Natural killer cell (primary cell): ENCODE measurements at regions not wholly inside any gene's neighbourhood (a gene's known extent, or its start where the extent isn't known, plus 50 kb on each side); places are given as distances from the start of the nearest gene placed in this dataset.
"Not testable (repeated sequence)": the region's sequence is repeated elsewhere in the genome, so short reads cannot be mapped to it uniquely, and the experiment has no call there.

Experiments
- ATAC-seq, 3 donors: fragments of 150-1000 bp in 2 of 3; fragments of 200-7000 bp in 1 of 3; cut with Tn5 transposase; 1 replicate in 1 of 3; 2 replicates in 2 of 3; pipeline ENCODE4 v1.10.0; 2021; ENCODE audit warnings: mild to moderate bottlenecking in 2 of 3, moderate library complexity in 2 of 3
- DNase-seq, 2 donors: peaks; one replicate each; pipeline versions ENCODE4 v3.0.0 to v3.0.0-alpha.2; 2013 to 2021; ENCODE audit warnings: mixed read lengths in 1 of 2
- H3K27ac ChIP-seq: one replicate; pipeline ENCODE4 v1.5.1; 2013; ENCODE audit warnings: mild to moderate bottlenecking, low read length
- H3K27me3 ChIP-seq: one replicate; pipeline ENCODE4 v1.6.1; 2013; ENCODE audit warnings: low read length; ENCODE audit not compliant: control insufficient read depth, insufficient read depth
- H3K36me3 ChIP-seq: one replicate; pipeline ENCODE4 v1.6.1; 2013; ENCODE audit warnings: low read length; ENCODE audit not compliant: control insufficient read depth, insufficient read depth
- H3K4me1 ChIP-seq: one replicate; pipeline ENCODE4 v1.6.1; 2013; ENCODE audit warnings: low read length; ENCODE audit not compliant: control insufficient read depth, insufficient read depth
- H3K4me3 ChIP-seq: one replicate; pipeline ENCODE4 v1.5.1; 2013; ENCODE audit warnings: low read length
- H3K9me3 ChIP-seq: one replicate; pipeline ENCODE4 v1.6.1; 2013; ENCODE audit warnings: low read length; ENCODE audit not compliant: control insufficient read depth, insufficient read depth
- H3K27ac Mint-ChIP-seq, 2 donors: one replicate each; pipeline ENCODE4 v1.8.0; 2022; ENCODE audit warnings: mild to moderate bottlenecking in 2 of 2, mixed read lengths in 2 of 2, moderate library complexity in 1 of 2
- H3K27me3 Mint-ChIP-seq, 2 donors: one replicate each; pipeline ENCODE4 v1.8.0; 2022; ENCODE audit warnings: low read depth in 2 of 2, mixed read lengths in 2 of 2
- H3K36me3 Mint-ChIP-seq: one replicate; pipeline ENCODE4 v1.8.0; 2022; ENCODE audit warnings: mixed read lengths
- H3K4me1 Mint-ChIP-seq, 2 donors: one replicate each; pipeline ENCODE4 v1.8.0; 2022; ENCODE audit warnings: mixed read lengths in 2 of 2
- H3K4me3 Mint-ChIP-seq: one replicate; pipeline ENCODE4 v1.8.0; 2022; ENCODE audit warnings: mild to moderate bottlenecking, moderate library complexity, mixed read lengths
- H3K9me3 Mint-ChIP-seq, 2 donors: one replicate each; pipeline ENCODE4 v1.8.0; 2022; ENCODE audit warnings: mixed read lengths in 2 of 2
- WGBS: methylation state at CpG from one replicate; pipeline ENCODE4 v1.1.7; 2013; ENCODE audit warnings: missing lambda C conversion rate; ENCODE audit not compliant: insufficient coverage; 5-methylcytosine and 5-hydroxymethylcytosine counted together
- intact Hi-C: fragments of 100-400 bp; cut with micrococcal nuclease; formaldehyde crosslinking; loops from one replicate; pipeline ENCODE4 v1.14.2; 2022
- TF ChIP-seq, protein P1 (sequence below): fragments of 200-600 bp; IDR thresholded peaks from one replicate; pipeline ENCODE4 v1.8.0; 2022; ENCODE audit warnings: antibody characterized with exemption

DNA sequence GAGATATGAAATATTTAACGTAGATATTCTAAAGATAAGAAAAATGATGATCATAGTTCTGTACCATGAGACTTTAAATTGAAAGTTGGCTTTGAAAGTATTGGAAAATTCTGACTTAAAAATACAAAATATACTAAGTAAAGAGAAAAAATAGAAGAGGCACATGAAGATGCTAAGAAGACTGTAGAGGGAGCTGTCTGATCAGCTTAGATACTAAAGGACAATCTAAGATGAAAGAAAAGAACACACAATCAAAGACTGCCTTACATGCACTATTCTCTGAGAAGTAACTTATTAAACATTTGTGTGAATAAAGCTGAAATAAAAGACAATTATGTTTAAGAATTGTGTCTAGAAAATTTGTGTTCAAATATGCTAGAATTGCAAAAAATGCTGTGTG lies 55.1 kb downstream of the RBMXL2 start:
- Mint-ChIP-seq H3K9me3 (no peaks in the 10 kb centered on the region), H3K27me3 (peaks cover 0 to 2% of the 10 kb centered on the region in 2 donors), H3K27ac (no peak overlapping the region), H3K36me3 (no peaks in the 10 kb centered on the region), H3K4me3 (no peak overlapping the region), H3K4me1 (no peaks in the 10 kb centered on the region)
- no peaks in the 10 kb centered on the region for H3K9me3 ChIP-seq
- DNase-seq (peak in 1 of 2 donors; percentile 24), ATAC-seq (no peak)
- TF ChIP-seq, protein P1, sequence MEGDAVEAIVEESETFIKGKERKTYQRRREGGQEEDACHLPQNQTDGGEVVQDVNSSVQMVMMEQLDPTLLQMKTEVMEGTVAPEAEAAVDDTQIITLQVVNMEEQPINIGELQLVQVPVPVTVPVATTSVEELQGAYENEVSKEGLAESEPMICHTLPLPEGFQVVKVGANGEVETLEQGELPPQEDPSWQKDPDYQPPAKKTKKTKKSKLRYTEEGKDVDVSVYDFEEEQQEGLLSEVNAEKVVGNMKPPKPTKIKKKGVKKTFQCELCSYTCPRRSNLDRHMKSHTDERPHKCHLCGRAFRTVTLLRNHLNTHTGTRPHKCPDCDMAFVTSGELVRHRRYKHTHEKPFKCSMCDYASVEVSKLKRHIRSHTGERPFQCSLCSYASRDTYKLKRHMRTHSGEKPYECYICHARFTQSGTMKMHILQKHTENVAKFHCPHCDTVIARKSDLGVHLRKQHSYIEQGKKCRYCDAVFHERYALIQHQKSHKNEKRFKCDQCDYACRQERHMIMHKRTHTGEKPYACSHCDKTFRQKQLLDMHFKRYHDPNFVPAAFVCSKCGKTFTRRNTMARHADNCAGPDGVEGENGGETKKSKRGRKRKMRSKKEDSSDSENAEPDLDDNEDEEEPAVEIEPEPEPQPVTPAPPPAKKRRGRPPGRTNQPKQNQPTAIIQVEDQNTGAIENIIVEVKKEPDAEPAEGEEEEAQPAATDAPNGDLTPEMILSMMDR = no peak
- intact Hi-C loops = no loop called here
- WGBS = no CpG with 5 or more reads among the region's 1 CpG
- no peaks in the 10 kb centered on the region for H3K27me3 ChIP-seq
- H3K36me3 ChIP-seq = no peaks in the 10 kb centered on the region
- H3K27ac ChIP-seq = no peak overlapping the region
- H3K4me3 ChIP-seq = no peak overlapping the region
- no peaks in the 10 kb centered on the region for H3K4me1 ChIP-seq

DNA sequence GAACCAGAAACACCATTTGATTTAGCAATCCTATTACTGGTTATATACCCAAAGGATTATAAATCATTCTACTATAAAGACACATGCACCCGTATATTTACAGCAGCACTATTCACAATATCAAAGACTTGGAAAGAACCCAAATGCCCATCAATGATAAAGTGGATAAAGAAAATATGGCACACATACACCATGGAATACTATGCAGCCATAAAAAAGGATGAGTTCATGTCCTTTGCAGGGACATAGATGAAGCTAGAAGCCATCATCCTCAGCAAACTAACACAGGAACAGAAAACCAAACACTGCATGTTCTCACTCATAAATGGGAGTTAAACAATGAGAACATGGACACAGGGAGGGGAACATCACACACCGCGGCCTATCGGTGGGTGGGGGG lies 61.3 kb downstream of the RBMXL2 start:
- H3K4me1 Mint-ChIP-seq, H3K27me3 ChIP-seq, intact Hi-C loops, ATAC-seq, H3K4me1 ChIP-seq, H3K27ac ChIP-seq, H3K36me3 ChIP-seq, H3K27me3 Mint-ChIP-seq, H3K4me3 ChIP-seq, H3K9me3 Mint-ChIP-seq, H3K27ac Mint-ChIP-seq, H3K4me3 Mint-ChIP-seq, H3K9me3 ChIP-seq, H3K36me3 Mint-ChIP-seq, DNase-seq: not testable (repeated sequence)
- 100% methylated on average over 3 of the region's 4 CpGs for WGBS

DNA sequence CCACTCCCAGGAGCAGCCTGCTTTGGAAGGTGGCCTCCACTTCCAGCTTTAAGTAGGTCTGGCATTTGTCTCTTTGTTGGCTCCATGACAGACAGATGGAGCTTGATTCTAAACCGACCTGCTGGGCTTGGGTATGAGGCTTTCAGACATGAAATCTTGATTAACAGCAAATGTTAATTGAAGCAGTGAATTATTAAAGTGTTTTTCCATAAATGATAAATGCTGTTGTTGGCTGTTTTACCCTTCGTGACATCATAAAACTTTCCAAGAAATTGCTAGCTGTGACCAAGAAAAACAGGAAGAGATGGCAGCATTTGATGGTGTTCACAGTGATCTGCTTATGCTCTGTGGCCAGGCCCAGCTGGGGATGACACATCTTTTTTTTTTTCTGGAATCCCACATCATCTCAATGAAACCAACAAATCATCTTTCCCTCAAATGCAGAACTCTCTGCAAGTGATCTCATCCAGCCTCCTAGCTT lies 66.1 kb downstream of the RBMXL2 start:
- no peak overlapping the region for H3K4me3 Mint-ChIP-seq
- H3K27ac Mint-ChIP-seq = no peak overlapping the region
- WGBS = 44% methylated on average over 2 of the region's 2 CpGs
- H3K4me1 ChIP-seq = no peaks in the 10 kb centered on the region
- H3K9me3 Mint-ChIP-seq = no peaks in the 10 kb centered on the region
- TF ChIP-seq, protein P1 = no peak
- no peaks in the 10 kb centered on the region for H3K27me3 ChIP-seq
- intact Hi-C loops = no loop called here
- no peaks in the 10 kb centered on the region for H3K36me3 Mint-ChIP-seq
- no peaks in the 10 kb centered on the region for H3K4me1 Mint-ChIP-seq
- H3K4me3 ChIP-seq = no peak overlapping the region
- H3K9me3 ChIP-seq = no peaks in the 10 kb centered on the region
- DNase-seq (no peak), ATAC-seq (no peak)
- H3K27ac ChIP-seq = no peak overlapping the region
- H3K27me3 Mint-ChIP-seq = peaks cover 0 to 15% of the 10 kb centered on the region in 2 donors
- H3K36me3 ChIP-seq = no peaks in the 10 kb centered on the region

DNA sequence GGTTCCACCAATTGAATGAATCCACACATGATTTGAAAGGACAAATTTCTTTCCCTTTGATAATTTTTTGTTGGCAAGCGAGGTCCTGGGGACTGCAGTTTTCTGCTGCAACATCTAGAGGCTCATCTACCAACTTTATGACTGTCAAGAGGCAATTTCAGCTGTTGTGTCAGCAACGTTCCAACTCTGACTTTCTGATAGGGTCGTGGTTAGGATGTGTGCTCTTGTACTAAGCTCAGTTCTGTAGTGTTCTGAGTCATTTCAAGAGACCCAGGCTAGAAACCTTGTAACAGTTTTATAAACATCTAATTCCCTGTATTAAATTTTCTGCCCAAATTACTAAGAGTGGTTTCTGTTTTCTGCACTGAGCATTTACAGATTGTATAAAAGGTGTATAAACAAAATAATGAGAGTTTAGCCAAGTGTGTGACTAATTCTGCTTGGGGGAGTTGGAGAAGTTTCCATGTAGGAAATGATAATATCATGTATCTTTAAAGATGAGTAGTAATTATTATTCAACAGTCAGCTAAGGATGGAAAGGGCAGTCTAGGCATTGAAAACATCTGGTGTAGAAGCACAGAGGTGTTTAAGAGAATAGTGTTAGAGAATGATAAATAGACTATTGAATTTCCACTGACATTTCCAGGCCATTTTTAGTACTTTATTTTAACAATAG lies 72.2 kb downstream of the RBMXL2 start:
- no peak overlapping the region for H3K4me3 Mint-ChIP-seq
- WGBS = 45% methylated on average over 3 of the region's 3 CpGs

More for the DNA sequence above, 72.2 kb downstream of the RBMXL2 start:
- no peak overlapping the region for H3K27ac Mint-ChIP-seq
- H3K9me3 ChIP-seq = no peaks in the 10 kb centered on the region
- intact Hi-C loops = no loop called here
- H3K27ac ChIP-seq = no peak overlapping the region
- H3K27me3 ChIP-seq = no peaks in the 10 kb centered on the region
- no peaks in the 10 kb centered on the region for H3K4me1 Mint-ChIP-seq
- no peaks in the 10 kb centered on the region for H3K9me3 Mint-ChIP-seq
- H3K36me3 ChIP-seq = no peaks in the 10 kb centered on the region
- H3K4me3 ChIP-seq = no peak overlapping the region
- peaks cover 0 to 7% of the 10 kb centered on the region in 2 donors for H3K27me3 Mint-ChIP-seq
- DNase-seq = no peak
- ATAC-seq = no peak
- TF ChIP-seq, protein P1 = no peak
- H3K36me3 Mint-ChIP-seq = no peaks in the 10 kb centered on the region
- H3K4me1 ChIP-seq = no peaks in the 10 kb centered on the region
